Hepatocyte (in vitro differentiated cells): ENCODE measurements at regions not wholly inside any gene's neighbourhood (a gene's known extent, or its start where the extent isn't known, plus 50 kb on each side); places are given as distances from the start of the nearest gene placed in this dataset.

Experiments used
- DNase-seq: peaks from one replicate; pipeline ENCODE4 v3.0.0-alpha.2; 2016; ENCODE audit warnings: low spot score
- H2AFZ ChIP-seq: fragments of 200-600 bp; sonication (generic); 2 replicates; pipeline ENCODE4 v1.6.0; 2016; ENCODE audit warnings: antibody characterized with exemption, mild to moderate bottlenecking
- H3K27ac ChIP-seq: fragments of 200-600 bp; sonication (generic); 2 replicates; pipeline ENCODE4 v1.5.1; 2016; ENCODE audit warnings: mild to moderate bottlenecking
- H3K27me3 ChIP-seq: fragments of 200-600 bp; sonication (generic); 2 replicates; pipeline ENCODE4 v1.6.1; 2016
- H3K36me3 ChIP-seq: fragments of 200-600 bp; sonication (generic); replicated peaks from 2 replicates; pipeline ENCODE4 v1.5.1; 2016; ENCODE audit warnings: low read depth; ENCODE audit not compliant: insufficient read depth
- H3K4me1 ChIP-seq: fragments of 200-600 bp; sonication (generic); 2 replicates; pipeline ENCODE4 v1.5.1; 2016; ENCODE audit warnings: mild to moderate bottlenecking, moderate library complexity; ENCODE audit not compliant: insufficient read depth
- H3K4me2 ChIP-seq: fragments of 200-600 bp; sonication (generic); 2 replicates; pipeline ENCODE4 v1.6.0; 2016
- H3K4me3 ChIP-seq: fragments of 200-600 bp; sonication (generic); 2 replicates; pipeline ENCODE4 v1.5.1; 2016; ENCODE audit warnings: mild to moderate bottlenecking
- H3K79me2 ChIP-seq: fragments of 200-600 bp; sonication (generic); 2 replicates; pipeline ENCODE4 v1.6.0; 2017; ENCODE audit warnings: mild to moderate bottlenecking
- H3K9me2 ChIP-seq: fragments of 200-600 bp; sonication (generic); replicated peaks from 2 replicates; pipeline ENCODE4 v1.6.0; 2017; ENCODE audit warnings: mild to moderate bottlenecking; ENCODE audit not compliant: insufficient read depth
- H3K9me3 ChIP-seq: fragments of 200-600 bp; sonication (generic); 2 replicates; pipeline ENCODE4 v1.5.1; 2016; ENCODE audit warnings: low read depth, mild to moderate bottlenecking
- H4K20me1 ChIP-seq: fragments of 200-600 bp; sonication (generic); 2 replicates; pipeline ENCODE4 v1.6.0; 2016; ENCODE audit warnings: mild to moderate bottlenecking; ENCODE audit not compliant: insufficient read depth, poor library complexity, severe bottlenecking
- EZH2 ChIP-seq: fragments of 200-600 bp; sonication (generic); IDR thresholded peaks from 2 replicates; pipeline ENCODE4 v1.6.1; 2016; ENCODE audit warnings: antibody characterized with exemption, mild to moderate bottlenecking, borderline replicate concordance
- EZH2phosphoT487 ChIP-seq: fragments of 200-600 bp; sonication (generic); IDR thresholded peaks from one replicate; pipeline ENCODE4 v1.6.1; 2018; ENCODE audit warnings: antibody characterized with exemption, mild to moderate bottlenecking, low read depth, moderate library complexity; ENCODE audit not compliant: unreplicated experiment, severe bottlenecking
- WGBS: methylation state at CpG from one replicate; pipeline ENCODE4 v1.1.6; 2016; ENCODE audit warnings: low lambda C conversion rate; ENCODE audit errors: missing lambda C conversion rate; 5-methylcytosine and 5-hydroxymethylcytosine counted together
- TF ChIP-seq, protein P1 (sequence below): fragments of 200-600 bp; sonication (generic); IDR thresholded peaks from 2 replicates; pipeline ENCODE4 v1.5.1; 2016; ENCODE audit warnings: antibody characterized with exemption, mild to moderate bottlenecking; ENCODE audit not compliant: poor library complexity

DNA sequence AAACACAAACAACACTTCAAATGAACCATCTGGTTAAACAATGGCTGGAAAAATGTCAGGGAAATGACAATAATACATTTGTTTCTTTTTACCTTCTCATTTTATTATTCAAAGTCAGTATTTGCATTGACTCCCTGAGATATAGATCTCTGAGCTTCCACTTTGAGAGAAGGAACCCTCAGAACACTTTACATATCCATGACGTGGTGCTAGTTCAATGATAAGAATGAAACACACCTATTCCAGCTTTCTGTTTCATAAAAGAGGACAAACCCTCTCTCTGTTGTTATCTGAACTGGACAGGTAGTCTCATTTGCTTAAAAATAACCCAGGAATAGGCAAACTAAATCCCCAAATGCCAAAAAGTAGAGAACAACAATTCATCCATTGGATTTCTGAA lies 65.3 kb upstream of the CCSER1 start:
- no peaks in the 10 kb centered on the region for H3K27me3 ChIP-seq
- H3K4me2 ChIP-seq = no peak overlapping the region
- TF ChIP-seq EZH2 (no peak), EZH2phosphoT487 (no peak)
- TF ChIP-seq, protein P1, sequence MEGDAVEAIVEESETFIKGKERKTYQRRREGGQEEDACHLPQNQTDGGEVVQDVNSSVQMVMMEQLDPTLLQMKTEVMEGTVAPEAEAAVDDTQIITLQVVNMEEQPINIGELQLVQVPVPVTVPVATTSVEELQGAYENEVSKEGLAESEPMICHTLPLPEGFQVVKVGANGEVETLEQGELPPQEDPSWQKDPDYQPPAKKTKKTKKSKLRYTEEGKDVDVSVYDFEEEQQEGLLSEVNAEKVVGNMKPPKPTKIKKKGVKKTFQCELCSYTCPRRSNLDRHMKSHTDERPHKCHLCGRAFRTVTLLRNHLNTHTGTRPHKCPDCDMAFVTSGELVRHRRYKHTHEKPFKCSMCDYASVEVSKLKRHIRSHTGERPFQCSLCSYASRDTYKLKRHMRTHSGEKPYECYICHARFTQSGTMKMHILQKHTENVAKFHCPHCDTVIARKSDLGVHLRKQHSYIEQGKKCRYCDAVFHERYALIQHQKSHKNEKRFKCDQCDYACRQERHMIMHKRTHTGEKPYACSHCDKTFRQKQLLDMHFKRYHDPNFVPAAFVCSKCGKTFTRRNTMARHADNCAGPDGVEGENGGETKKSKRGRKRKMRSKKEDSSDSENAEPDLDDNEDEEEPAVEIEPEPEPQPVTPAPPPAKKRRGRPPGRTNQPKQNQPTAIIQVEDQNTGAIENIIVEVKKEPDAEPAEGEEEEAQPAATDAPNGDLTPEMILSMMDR = no peak
- H3K4me3 ChIP-seq = no peak overlapping the region
- H3K27ac ChIP-seq = no peak overlapping the region
- no peaks in the 10 kb centered on the region for H3K36me3 ChIP-seq
- H2AFZ ChIP-seq = no peak overlapping the region
- WGBS = 31% methylated on average over 1 of the region's 1 CpG
- H4K20me1 ChIP-seq = no peaks in the 10 kb centered on the region
- no peaks in the 10 kb centered on the region for H3K9me2 ChIP-seq
- H3K9me3 ChIP-seq = no peaks in the 10 kb centered on the region
- no peaks in the 10 kb centered on the region for H3K79me2 ChIP-seq
- H3K4me1 ChIP-seq = no peaks in the 10 kb centered on the region
- DNase-seq = no peak

DNA sequence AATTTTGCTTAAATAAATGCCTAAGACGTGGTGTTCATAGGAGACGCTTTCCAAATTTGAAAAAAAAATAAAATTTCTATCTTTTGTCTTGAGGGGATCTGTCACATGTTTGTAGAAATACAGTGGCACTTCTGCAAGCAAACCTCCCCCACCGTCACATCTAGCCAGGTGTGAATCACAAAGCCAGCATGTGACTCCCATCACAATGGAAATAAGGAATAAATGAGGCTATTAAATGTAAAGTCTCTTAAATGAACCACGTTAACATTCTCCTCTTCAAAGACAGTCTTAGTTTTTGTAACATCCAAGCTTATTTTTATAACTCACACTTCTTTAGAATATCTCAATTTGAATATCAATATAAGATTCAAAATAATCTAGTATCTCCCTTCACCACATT lies 63.0 kb upstream of the CCSER1 start:
- Histone ChIP-seq H3K9me2 (no peaks in the 10 kb centered on the region), H3K4me1 (no peaks in the 10 kb centered on the region), H3K4me3 (no peak overlapping the region), H2AFZ (no peak overlapping the region), H4K20me1 (no peaks in the 10 kb centered on the region), H3K79me2 (no peaks in the 10 kb centered on the region), H3K27me3 (no peaks in the 10 kb centered on the region), H3K36me3 (no peaks in the 10 kb centered on the region), H3K27ac (no peak overlapping the region), H3K4me2 (no peak overlapping the region), H3K9me3 (no peaks in the 10 kb centered on the region)
- TF ChIP-seq EZH2 (no peak), EZH2phosphoT487 (no peak)
- no peak for DNase-seq
- WGBS = 78% methylated on average over 4 of the region's 4 CpGs

DNA sequence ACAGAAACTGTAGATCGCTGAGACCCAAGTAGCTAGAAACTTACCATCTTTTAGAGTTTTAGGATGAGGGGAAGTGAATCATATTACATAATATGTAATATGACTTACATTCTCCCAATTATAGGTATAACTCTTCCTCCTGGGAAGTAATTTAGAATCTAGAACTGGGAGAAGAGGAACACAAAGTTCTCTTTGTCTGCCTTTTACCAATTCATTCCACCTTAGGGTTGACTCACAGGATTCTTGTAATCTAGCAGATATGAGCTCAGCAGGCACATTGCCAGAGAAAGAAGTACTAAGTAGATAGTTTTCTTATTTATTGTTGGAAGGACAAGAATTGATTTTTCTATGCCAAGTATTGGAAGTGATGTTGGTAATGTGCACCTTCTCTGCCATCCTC lies 58.0 kb upstream of the CCSER1 start:
- Histone ChIP-seq H4K20me1 (no peaks in the 10 kb centered on the region), H3K4me2 (no peak overlapping the region), H3K36me3 (no peaks in the 10 kb centered on the region), H2AFZ (no peak overlapping the region), H3K79me2 (no peaks in the 10 kb centered on the region), H3K27ac (no peak overlapping the region), H3K4me3 (no peak overlapping the region), H3K9me3 (no peaks in the 10 kb centered on the region), H3K4me1 (no peaks in the 10 kb centered on the region), H3K9me2 (no peaks in the 10 kb centered on the region), H3K27me3 (no peaks in the 10 kb centered on the region)
- 100% methylated on average over 1 of the region's 1 CpG for WGBS
- DNase-seq = no peak
- TF ChIP-seq EZH2phosphoT487 = no peak
- TF ChIP-seq, protein P1 = no peak
- no peak for TF ChIP-seq EZH2

DNA sequence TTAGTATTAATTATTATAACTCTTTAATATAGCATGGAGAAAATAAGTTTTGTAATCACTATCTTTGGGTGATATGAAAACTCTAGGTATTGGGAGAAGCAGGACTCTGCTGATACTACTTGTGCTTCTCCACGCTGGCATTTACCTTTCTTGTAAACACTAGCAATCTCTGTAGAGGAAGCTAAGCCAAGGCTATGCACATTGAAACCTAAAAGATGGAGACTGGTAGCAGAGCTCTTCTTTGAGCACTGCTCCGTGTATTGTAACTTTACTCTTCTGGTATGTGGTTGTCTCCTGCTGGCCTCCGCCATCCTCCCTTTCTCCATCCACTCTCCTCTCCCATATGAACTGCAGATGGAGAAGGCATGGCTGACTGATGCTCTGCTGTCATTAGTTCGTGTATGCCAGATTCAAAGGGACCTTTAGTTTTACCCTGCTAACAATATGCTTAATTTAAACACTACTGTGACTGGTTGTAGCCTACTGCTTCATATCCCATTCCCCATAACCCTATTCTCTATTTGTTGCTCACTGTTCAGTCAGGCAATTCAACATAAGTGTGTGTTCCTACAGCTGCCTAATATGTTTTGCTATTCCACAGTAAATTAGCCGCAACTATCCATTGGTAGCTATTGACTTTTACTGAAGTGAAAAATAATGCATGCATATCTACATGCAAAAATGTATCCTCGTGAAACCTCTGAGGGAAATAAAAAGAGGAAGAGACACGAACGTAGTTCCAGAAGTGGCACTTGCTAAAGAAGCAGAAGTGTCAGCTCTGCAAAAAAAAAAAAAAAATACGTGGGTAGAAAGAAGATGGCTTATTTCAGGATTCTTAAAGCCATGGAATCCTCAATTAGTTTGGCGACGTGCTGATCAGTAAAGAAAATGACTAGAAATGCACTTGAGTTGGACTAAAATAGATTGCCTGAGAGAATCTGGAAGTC lies 55.6 kb upstream of the CCSER1 start:
- no peaks in the 10 kb centered on the region for H4K20me1 ChIP-seq
- no peaks in the 10 kb centered on the region for H3K36me3 ChIP-seq
- no peak overlapping the region for H3K27ac ChIP-seq
- H3K4me3 ChIP-seq = no peak overlapping the region
- H3K4me2 ChIP-seq = no peak overlapping the region
- no peaks in the 10 kb centered on the region for H3K27me3 ChIP-seq
- DNase-seq = no peak
- H3K9me3 ChIP-seq = no peaks in the 10 kb centered on the region
- H2AFZ ChIP-seq = no peak overlapping the region
- 80% methylated on average over 11 of the region's 11 CpGs for WGBS
- TF ChIP-seq, protein P1 = no peak
- TF ChIP-seq EZH2 (no peak), EZH2phosphoT487 (no peak)
- H3K4me1 ChIP-seq = no peaks in the 10 kb centered on the region
- H3K79me2 ChIP-seq = no peaks in the 10 kb centered on the region
- H3K9me2 ChIP-seq = no peaks in the 10 kb centered on the region
